ENCODE measurements at regions not wholly inside any gene's neighbourhood (a gene's known extent, or its start where the extent isn't known, plus 50 kb on each side); places are given as distances from the start of the nearest gene placed in this dataset.

- H3K9me3 ChIP-seq, result no peaks in the 10 kb centered on the region
- no peaks in the 10 kb centered on the region for H3K36me3 ChIP-seq (ENCODE audit: control insufficient read depth in 2 of 2, extremely low read depth in 1 of 2, insufficient read depth in 1 of 2, low read length in 1 of 2)
- Mint-ChIP-seq H3K27me3 (peaks cover 13 to 16% of the 10 kb centered on the region in 2 donors), H3K4me3 (no peak overlapping the region), H3K27ac (no peak overlapping the region), H3K4me1 (peaks cover 8 to 14% (median 12%) of the 10 kb centered on the region in 3 donors), H3K9me3 (peaks cover 0 to under 1% (median 0%) of the 10 kb centered on the region in 3 donors), H3K36me3 (no peaks in the 10 kb centered on the region)
- ChIA-PET POLR2A (no interaction called here), CTCF (no interaction called here)
- H3K4me1 ChIP-seq (ENCODE audit: control insufficient read depth in 1 of 2, extremely low read depth in 1 of 2, insufficient read depth in 2 of 2, low read length in 2 of 2), result peaks cover 0 to 6% of the 10 kb centered on the region in 2 experiments
- DNase-seq (no peak), ATAC-seq (replicated peaks in 1 of 4) (no peak)
- no peak overlapping the region for H3K27ac ChIP-seq (ENCODE audit: low read length)
- WGBS (ENCODE audit: insufficient coverage), result 91% methylated on average over 5 of the region's 14 CpGs
- peaks cover 0 to 17% of the 10 kb centered on the region in 2 experiments for H3K27me3 ChIP-seq (replicated peaks in 1 of 2; ENCODE audit: control insufficient read depth in 2 of 2, extremely low read depth in 1 of 2, insufficient read depth in 2 of 2, low read length in 1 of 2)
- H3K4me3 ChIP-seq (ENCODE audit: control insufficient read depth in 1 of 2, extremely low read depth in 1 of 2, low read length in 1 of 2), result no peak overlapping the region
Observed at GRCh38 chr2:3094999-3095958, 282.3 kb downstream of the EIPR1 start.

- no peaks in the 10 kb centered on the region for H3K36me3 ChIP-seq (ENCODE audit: control insufficient read depth in 2 of 2, extremely low read depth in 1 of 2, insufficient read depth in 1 of 2, low read length in 1 of 2)
- Mint-ChIP-seq H3K27me3 (peaks cover 10 to 16% of the 10 kb centered on the region in 2 donors), H3K4me1 (peaks cover 8 to 12% (median 11%) of the 10 kb centered on the region in 3 donors), H3K9me3 (peaks cover 0 to 8% (median 5%) of the 10 kb centered on the region in 3 donors), H3K4me3 (no peak overlapping the region), H3K27ac (no peak overlapping the region), H3K36me3 (no peaks in the 10 kb centered on the region)
- ChIA-PET CTCF (no interaction called here), POLR2A (no interaction called here)
- no peak overlapping the region for H3K27ac ChIP-seq (ENCODE audit: low read length)
- no peaks in the 10 kb centered on the region for H3K9me3 ChIP-seq
- peaks cover 0 to 6% of the 10 kb centered on the region in 2 experiments for H3K4me1 ChIP-seq (ENCODE audit: control insufficient read depth in 1 of 2, extremely low read depth in 1 of 2, insufficient read depth in 2 of 2, low read length in 2 of 2)
- DNase-seq (no peak), ATAC-seq (replicated peaks in 1 of 4) (no peak)
- no CpG with 5 or more reads among the region's 1 CpG for WGBS (ENCODE audit: insufficient coverage)
- H3K27me3 ChIP-seq (replicated peaks in 1 of 2; ENCODE audit: control insufficient read depth in 2 of 2, extremely low read depth in 1 of 2, insufficient read depth in 2 of 2, low read length in 1 of 2), result peaks cover 0 to 16% of the 10 kb centered on the region in 2 experiments
- H3K4me3 ChIP-seq (ENCODE audit: control insufficient read depth in 1 of 2, extremely low read depth in 1 of 2, low read length in 1 of 2), result no peak overlapping the region
Observed at GRCh38 chr2:3094318-3094717, 283.3 kb downstream of the EIPR1 start.

DNA sequence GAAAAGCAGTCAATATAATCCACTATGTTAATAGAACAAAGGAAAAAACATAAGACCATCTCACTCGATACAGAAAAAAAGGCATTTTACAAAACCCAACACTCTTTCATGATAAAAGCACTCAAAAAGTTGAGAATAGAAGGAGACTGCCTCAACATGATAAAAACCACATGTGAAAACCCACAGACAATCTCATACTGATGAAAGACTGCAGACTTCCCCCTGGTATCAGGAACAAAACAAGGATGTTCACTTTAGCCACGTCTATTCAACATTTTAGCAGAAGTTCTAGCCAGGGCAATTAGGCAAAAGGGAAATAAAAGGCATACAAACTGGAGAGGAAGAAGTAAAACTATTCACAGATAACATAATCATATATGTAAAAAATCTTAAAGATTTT, 285.9 kb downstream of the EIPR1 start:
- Histone ChIP-seq H3K27me3 (replicated peaks in 1 of 2; ENCODE audit: control insufficient read depth in 2 of 2, extremely low read depth in 1 of 2, insufficient read depth in 2 of 2, low read length in 1 of 2) (peaks cover 0 to 8% of the 10 kb centered on the region in 2 experiments), H3K36me3 (ENCODE audit: control insufficient read depth in 2 of 2, extremely low read depth in 1 of 2, insufficient read depth in 1 of 2, low read length in 1 of 2) (no peaks in the 10 kb centered on the region), H3K4me1 (ENCODE audit: control insufficient read depth in 1 of 2, extremely low read depth in 1 of 2, insufficient read depth in 2 of 2, low read length in 2 of 2) (peaks cover 0 to 6% of the 10 kb centered on the region in 2 experiments), H3K4me3 (ENCODE audit: control insufficient read depth in 1 of 2, extremely low read depth in 1 of 2, low read length in 1 of 2) (no peak overlapping the region), H3K27ac (ENCODE audit: low read length) (no peak overlapping the region), H3K9me3 (peaks cover 5% of the 10 kb centered on the region)
- Mint-ChIP-seq H3K9me3 (peaks cover 0 to 16% (median 11%) of the 10 kb centered on the region in 3 donors), H3K36me3 (no peaks in the 10 kb centered on the region), H3K27ac (no peak overlapping the region), H3K4me3 (no peak overlapping the region), H3K4me1 (peaks cover 8 to 12% (median 11%) of the 10 kb centered on the region in 3 donors), H3K27me3 (peaks cover 6 to 11% of the 10 kb centered on the region in 2 donors)
- DNase-seq (no peak), ATAC-seq (replicated peaks in 1 of 4) (no peak)
- WGBS (ENCODE audit: insufficient coverage), result no CpG with 5 or more reads among the region's 2 CpGs
- ChIA-PET CTCF (no interaction called here), POLR2A (no interaction called here)

GRCh38 chr2:3082705-3083104, 294.9 kb downstream of the EIPR1 start:
- H3K27me3 ChIP-seq (replicated peaks in 1 of 2; ENCODE audit: control insufficient read depth in 2 of 2, extremely low read depth in 1 of 2, insufficient read depth in 2 of 2, low read length in 1 of 2), result peaks cover 0 to 9% of the 10 kb centered on the region in 2 experiments
- H3K36me3 ChIP-seq (ENCODE audit: control insufficient read depth in 2 of 2, extremely low read depth in 1 of 2, insufficient read depth in 1 of 2, low read length in 1 of 2), result no peaks in the 10 kb centered on the region
- WGBS (ENCODE audit: insufficient coverage), result no CpG with 5 or more reads among the region's 4 CpGs
- no peak overlapping the region for H3K27ac ChIP-seq (ENCODE audit: low read length)
- no peaks in the 10 kb centered on the region for H3K4me1 ChIP-seq (ENCODE audit: control insufficient read depth in 1 of 2, extremely low read depth in 1 of 2, insufficient read depth in 2 of 2, low read length in 2 of 2)
- CTCF ChIA-PET, result no interaction called here
- peaks cover 7 to 14% (median 8%) of the 10 kb centered on the region in 3 donors for H3K9me3 Mint-ChIP-seq
- H3K4me3 ChIP-seq (ENCODE audit: control insufficient read depth in 1 of 2, extremely low read depth in 1 of 2, low read length in 1 of 2), result no peak overlapping the region
- DNase-seq (no peak), ATAC-seq (replicated peaks in 1 of 4) (no peak)
- H3K4me1 Mint-ChIP-seq, result no peaks in the 10 kb centered on the region
- H3K4me3 Mint-ChIP-seq, result no peak overlapping the region
- peaks cover 34 to 38% of the 10 kb centered on the region in 2 donors for H3K27me3 Mint-ChIP-seq
- POLR2A ChIA-PET, result no interaction called here
- H3K27ac Mint-ChIP-seq, result no peak overlapping the region
- no peaks in the 10 kb centered on the region for H3K9me3 ChIP-seq
- peaks cover 5% of the 10 kb centered on the region for H3K36me3 Mint-ChIP-seq

GRCh38 chr2:3079959-3080948, 297.4 kb downstream of the EIPR1 start:
- POLR2A ChIA-PET, result no interaction called here

GRCh38 chr2:3079466-3079865, 298.2 kb downstream of the EIPR1 start:
- no peak for ATAC-seq (replicated peaks in 1 of 4)
- no peak overlapping the region for H3K4me3 Mint-ChIP-seq
- H3K4me3 ChIP-seq (ENCODE audit: control insufficient read depth in 1 of 2, extremely low read depth in 1 of 2, low read length in 1 of 2), result no peak overlapping the region

More at GRCh38 chr2:3079959-3080948, 297.4 kb downstream of the EIPR1 start:
- CTCF ChIA-PET, result no interaction called here
- peaks cover 5% of the 10 kb centered on the region for H3K36me3 Mint-ChIP-seq
- Histone ChIP-seq H3K4me3 (ENCODE audit: control insufficient read depth in 1 of 2, extremely low read depth in 1 of 2, low read length in 1 of 2) (no peak overlapping the region), H3K4me1 (ENCODE audit: control insufficient read depth in 1 of 2, extremely low read depth in 1 of 2, insufficient read depth in 2 of 2, low read length in 2 of 2) (no peaks in the 10 kb centered on the region), H3K27ac (ENCODE audit: low read length) (no peak overlapping the region), H3K27me3 (replicated peaks in 1 of 2; ENCODE audit: control insufficient read depth in 2 of 2, extremely low read depth in 1 of 2, insufficient read depth in 2 of 2, low read length in 1 of 2) (peaks cover 0 to 19% of the 10 kb centered on the region in 2 experiments), H3K9me3 (no peaks in the 10 kb centered on the region), H3K36me3 (ENCODE audit: control insufficient read depth in 2 of 2, extremely low read depth in 1 of 2, insufficient read depth in 1 of 2, low read length in 1 of 2) (no peaks in the 10 kb centered on the region)
- ATAC-seq (replicated peaks in 1 of 4) (no peak), DNase-seq (no peak)
- H3K9me3 Mint-ChIP-seq, result peaks cover 5 to 11% (median 8%) of the 10 kb centered on the region in 3 donors
- 79% methylated on average over 5 of the region's 14 CpGs for WGBS (ENCODE audit: insufficient coverage)
- no peak overlapping the region for H3K27ac Mint-ChIP-seq
- H3K27me3 Mint-ChIP-seq, result peaks cover 31 to 34% of the 10 kb centered on the region in 2 donors
- H3K4me1 Mint-ChIP-seq, result no peaks in the 10 kb centered on the region
- H3K4me3 Mint-ChIP-seq, result no peak overlapping the region

More at GRCh38 chr2:3079466-3079865, 298.2 kb downstream of the EIPR1 start:
- Mint-ChIP-seq H3K4me1 (no peaks in the 10 kb centered on the region), H3K27ac (no peak overlapping the region), H3K27me3 (peaks cover 32 to 34% of the 10 kb centered on the region in 2 donors), H3K36me3 (peaks cover 5% of the 10 kb centered on the region), H3K9me3 (peaks cover 4 to 8% (median 6%) of the 10 kb centered on the region in 3 donors)
- ChIA-PET CTCF (no interaction called here), POLR2A (no interaction called here)
- no peaks in the 10 kb centered on the region for H3K9me3 ChIP-seq
- WGBS (ENCODE audit: insufficient coverage), result 67% methylated on average over 1 of the region's 2 CpGs
- DNase-seq, result no peak
- no peaks in the 10 kb centered on the region for H3K4me1 ChIP-seq (ENCODE audit: control insufficient read depth in 1 of 2, extremely low read depth in 1 of 2, insufficient read depth in 2 of 2, low read length in 2 of 2)
- no peaks in the 10 kb centered on the region for H3K36me3 ChIP-seq (ENCODE audit: control insufficient read depth in 2 of 2, extremely low read depth in 1 of 2, insufficient read depth in 1 of 2, low read length in 1 of 2)
- peaks cover 0 to 21% of the 10 kb centered on the region in 2 experiments for H3K27me3 ChIP-seq (replicated peaks in 1 of 2; ENCODE audit: control insufficient read depth in 2 of 2, extremely low read depth in 1 of 2, insufficient read depth in 2 of 2, low read length in 1 of 2)
- no peak overlapping the region for H3K27ac ChIP-seq (ENCODE audit: low read length)

All from T-cell (primary cell).